Naive thymus-derived CD8-positive, alpha-beta T cell (primary cell): ENCODE measurements at regions not wholly inside any gene's neighbourhood (a gene's known extent, or its start where the extent isn't known, plus 50 kb on each side); places are given as distances from the start of the nearest gene placed in this dataset.

Experiments used
- ATAC-seq, 2 donors: fragments of 150-1000 bp; cut with Tn5 transposase in 1 of 2; sonication (Bioruptor Pico), chemical (Tn5 transposase) in 1 of 2; 1 replicate in 1 of 2; 2 replicates in 1 of 2; pipeline ENCODE4 v1.10.0; 2021; ENCODE audit warnings: mild to moderate bottlenecking in 2 of 2, moderate library complexity in 2 of 2
- POLR2A ChIA-PET: fragments of 350-600 bp; sonication (Branson Sonifier 250); formaldehyde crosslinking; loops from one replicate; lab custom pipeline; 2021; ENCODE audit warnings: antibody characterized with exemption; lab: Charles Lee
- DNase-seq, 10 donors: peaks; one replicate each; pipeline versions ENCODE4 v3.0.0 to v3.0.0-alpha.2; 2020 to 2022
- H3K27ac Mint-ChIP-seq, 10 donors: one replicate each; pipeline ENCODE4 v1.8.0; 2020 to 2022; ENCODE audit warnings: mild to moderate bottlenecking in 10 of 10, mixed read lengths in 10 of 10, moderate library complexity in 4 of 10, inconsistent platforms in 1 of 10
- H3K27me3 Mint-ChIP-seq, 5 donors: one replicate each; pipeline ENCODE4 v1.8.0; 2021 to 2022; ENCODE audit warnings: mixed read lengths in 5 of 5
- H3K36me3 Mint-ChIP-seq, 3 donors: one replicate each; pipeline ENCODE4 v1.8.0; 2020 to 2022; ENCODE audit warnings: mixed read lengths in 3 of 3, mild to moderate bottlenecking in 2 of 3, inconsistent platforms in 1 of 3
- H3K4me1 Mint-ChIP-seq, 4 donors: one replicate each; pipeline ENCODE4 v1.8.0; 2021 to 2022; ENCODE audit warnings: mixed read lengths in 4 of 4
- H3K4me3 Mint-ChIP-seq, 10 donors: one replicate each; pipeline ENCODE4 v1.8.0; 2020 to 2022; ENCODE audit warnings: mild to moderate bottlenecking in 10 of 10, mixed read lengths in 10 of 10, moderate library complexity in 6 of 10, inconsistent platforms in 1 of 10
- H3K9me3 Mint-ChIP-seq, 9 donors: one replicate each; pipeline ENCODE4 v1.8.0; 2020 to 2022; ENCODE audit warnings: mixed read lengths in 9 of 9, mild to moderate bottlenecking in 3 of 9, inconsistent platforms in 1 of 9, moderate library complexity in 1 of 9

DNA sequence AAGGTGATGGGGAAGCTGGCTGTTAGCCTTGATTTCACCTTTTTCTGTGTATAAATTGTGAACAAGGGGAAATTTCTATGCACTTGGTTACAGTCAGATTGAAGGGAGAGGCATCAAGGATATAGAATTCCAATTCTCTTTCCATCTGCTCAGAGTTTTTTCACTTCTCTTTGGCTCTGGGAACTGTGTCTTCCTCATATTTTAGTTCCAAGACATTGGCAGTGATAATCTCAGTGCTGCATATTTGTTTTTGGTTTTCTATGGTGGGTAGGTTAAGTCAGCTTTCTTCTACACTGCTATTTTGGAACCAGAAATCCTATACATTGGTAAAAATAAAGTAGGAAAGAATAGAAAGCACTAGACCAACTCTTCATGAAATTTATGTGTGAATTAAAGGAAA, 569.6 kb upstream of the CXADR start:
- DNase-seq (no peak), ATAC-seq (no peak)
- POLR2A ChIA-PET = no interaction called here
- peaks cover 0 to 10% (median 0%) of the 10 kb centered on the region in 3 donors for H3K36me3 Mint-ChIP-seq
- H3K4me1 Mint-ChIP-seq = no peaks in the 10 kb centered on the region
- no peak overlapping the region for H3K27ac Mint-ChIP-seq
- H3K4me3 Mint-ChIP-seq = no peak overlapping the region
- peaks cover 0 to 1% (median 0%) of the 10 kb centered on the region in 5 donors for H3K27me3 Mint-ChIP-seq
- peaks cover 7 to 53% (median 14%) of the 10 kb centered on the region in 9 donors for H3K9me3 Mint-ChIP-seq

DNA sequence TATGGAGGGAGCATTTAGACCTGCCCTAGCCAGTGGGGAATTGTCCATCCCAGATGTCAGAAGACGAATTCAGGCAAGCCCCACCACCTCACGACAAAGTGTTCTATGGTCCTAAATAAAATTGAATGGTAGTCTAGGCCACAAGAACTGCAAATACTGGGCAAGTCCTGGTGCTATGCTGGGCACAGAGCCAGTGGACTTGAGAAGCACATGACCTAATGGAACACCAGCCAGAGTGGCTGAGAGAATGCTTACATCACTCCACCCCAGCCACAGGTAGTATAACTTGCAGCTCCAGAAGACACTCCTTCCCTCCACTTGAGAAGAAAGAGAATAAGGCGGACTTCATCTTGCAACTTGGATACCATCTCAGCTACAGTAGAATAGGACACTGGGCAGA, 567.3 kb upstream of the CXADR start:
- POLR2A ChIA-PET = no interaction called here

DNA sequence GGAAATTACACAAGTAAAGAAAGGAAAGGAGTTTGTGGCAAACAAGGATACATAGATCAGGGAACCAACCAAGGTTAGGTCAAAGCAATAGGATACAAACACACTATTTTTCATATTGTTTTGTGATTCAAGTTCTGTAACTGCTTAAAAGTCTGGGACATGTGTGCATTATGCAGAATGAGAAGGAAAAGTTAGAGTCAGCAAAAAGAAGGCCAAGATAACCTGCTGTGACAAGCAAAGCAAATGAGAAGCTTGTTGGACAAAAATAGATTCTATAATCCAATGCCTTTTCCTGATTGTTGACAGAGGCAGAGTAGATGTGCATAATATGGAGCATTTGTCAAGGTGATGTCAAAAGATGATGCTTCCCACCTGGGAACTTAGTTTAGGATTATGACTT, 556.0 kb upstream of the CXADR start:
- Mint-ChIP-seq H3K27me3 (no peaks in the 10 kb centered on the region), H3K36me3 (no peaks in the 10 kb centered on the region), H3K27ac (no peak overlapping the region), H3K4me1 (no peaks in the 10 kb centered on the region), H3K4me3 (no peak overlapping the region), H3K9me3 (peaks cover 0 to 21% (median 8%) of the 10 kb centered on the region in 9 donors)
- ATAC-seq (no peak), DNase-seq (no peak)
- POLR2A ChIA-PET = no interaction called here

More for the DNA sequence above, 567.3 kb upstream of the CXADR start:
- peaks cover 0 to 1% (median 0%) of the 10 kb centered on the region in 5 donors for H3K27me3 Mint-ChIP-seq
- no peaks in the 10 kb centered on the region for H3K4me1 Mint-ChIP-seq
- H3K4me3 Mint-ChIP-seq = no peak overlapping the region
- DNase-seq (no peak), ATAC-seq (no peak)
- no peak overlapping the region for H3K27ac Mint-ChIP-seq
- H3K36me3 Mint-ChIP-seq = peaks cover 0 to 10% (median 0%) of the 10 kb centered on the region in 3 donors
- H3K9me3 Mint-ChIP-seq = peaks cover 8 to 42% (median 10%) of the 10 kb centered on the region in 9 donors

DNA sequence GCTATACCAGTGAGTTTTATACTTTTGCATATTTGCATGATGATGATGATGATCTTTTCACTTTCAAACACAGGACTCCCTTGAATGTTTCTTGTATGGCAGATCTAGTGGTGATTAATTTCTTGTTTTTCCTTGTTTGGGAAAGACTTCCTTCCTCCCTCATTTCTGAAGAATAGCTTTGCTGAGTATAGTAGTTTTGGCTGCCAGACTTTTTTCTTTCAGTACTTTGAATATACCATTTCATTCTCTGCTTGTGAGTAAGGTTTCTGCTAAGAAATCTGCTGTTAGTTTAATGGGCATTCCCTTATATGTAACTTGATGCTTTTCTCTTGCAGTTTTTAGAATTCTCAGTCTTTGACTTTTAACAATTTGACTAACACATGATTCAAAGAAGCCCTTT, 547.4 kb upstream of the CXADR start:
- ATAC-seq (no peak), DNase-seq (no peak)
- Mint-ChIP-seq H3K9me3 (peaks cover 2 to 45% (median 14%) of the 10 kb centered on the region in 9 donors), H3K27ac (no peak overlapping the region), H3K27me3 (no peaks in the 10 kb centered on the region), H3K4me1 (no peaks in the 10 kb centered on the region), H3K36me3 (peaks cover 0 to 14% (median 0%) of the 10 kb centered on the region in 3 donors), H3K4me3 (no peak overlapping the region)
- POLR2A ChIA-PET = no interaction called here

DNA sequence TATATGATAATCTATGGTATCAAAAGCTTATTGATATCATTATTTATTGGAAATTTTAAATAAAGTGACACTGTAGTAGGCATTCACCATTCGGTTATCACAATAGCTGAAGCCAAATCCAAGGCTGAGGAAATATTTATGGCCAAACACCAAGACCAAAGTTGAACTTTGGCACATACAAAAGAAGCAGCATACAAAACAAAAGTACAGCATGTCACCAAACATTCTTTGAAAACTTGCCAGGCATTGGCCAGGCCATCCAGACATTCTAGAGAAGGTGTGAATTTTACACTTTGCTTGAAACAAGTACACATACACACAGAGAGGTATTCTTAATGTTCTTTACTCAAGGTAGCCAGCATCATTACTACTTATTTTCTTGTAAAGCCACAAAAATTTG, 544.4 kb upstream of the CXADR start:
- ATAC-seq (no peak), DNase-seq (no peak)
- Mint-ChIP-seq H3K4me1 (no peaks in the 10 kb centered on the region), H3K4me3 (no peak overlapping the region), H3K27me3 (no peaks in the 10 kb centered on the region), H3K27ac (no peak overlapping the region), H3K9me3 (peaks cover 3 to 47% (median 15%) of the 10 kb centered on the region in 9 donors), H3K36me3 (peaks cover 0 to 14% (median 0%) of the 10 kb centered on the region in 3 donors)
- POLR2A ChIA-PET = no interaction called here

DNA sequence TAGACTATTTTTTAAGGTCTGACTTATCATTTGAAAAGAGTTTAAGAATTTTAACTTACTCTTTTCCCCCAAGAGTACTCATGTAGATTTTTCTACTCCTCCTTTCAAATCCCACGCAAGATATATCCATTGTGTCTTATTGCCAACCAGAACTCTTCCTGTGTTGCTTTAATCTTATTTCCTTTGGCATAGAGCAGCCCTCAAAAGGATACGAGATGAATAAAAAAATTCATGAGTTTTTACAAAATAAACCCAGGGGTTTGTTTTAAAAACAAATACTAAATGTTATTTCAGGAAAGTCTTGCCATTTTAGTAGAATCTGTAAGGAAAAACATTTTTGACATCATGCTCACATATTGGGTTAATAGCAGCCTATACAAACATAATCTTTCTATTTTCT, 543.2 kb upstream of the CXADR start:
- H3K27ac Mint-ChIP-seq = no peak overlapping the region
- ATAC-seq = no peak
- peaks cover 3 to 44% (median 12%) of the 10 kb centered on the region in 9 donors for H3K9me3 Mint-ChIP-seq
- H3K4me1 Mint-ChIP-seq = no peaks in the 10 kb centered on the region
- POLR2A ChIA-PET = no interaction called here
- DNase-seq = no peak
- no peak overlapping the region for H3K4me3 Mint-ChIP-seq
- no peaks in the 10 kb centered on the region for H3K27me3 Mint-ChIP-seq
- peaks cover 0 to 14% (median 0%) of the 10 kb centered on the region in 3 donors for H3K36me3 Mint-ChIP-seq

DNA sequence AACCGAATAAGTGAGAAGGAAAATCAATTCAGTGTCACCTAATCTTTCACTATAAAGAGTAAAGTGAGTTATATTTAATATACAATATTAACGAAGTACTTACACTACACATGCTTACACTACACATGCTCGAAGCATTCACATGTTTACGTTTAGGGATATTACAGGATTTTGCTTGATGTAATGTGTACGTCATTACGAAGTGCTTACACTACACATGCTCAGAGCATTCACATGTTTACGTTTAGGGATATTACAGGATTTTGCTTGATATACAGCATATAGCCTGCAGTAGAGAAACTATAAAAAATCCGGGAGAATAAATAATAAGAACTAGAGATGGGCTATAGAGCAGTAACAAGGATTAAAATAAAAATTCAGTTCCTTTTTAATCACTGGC, 538.8 kb upstream of the CXADR start:
- Mint-ChIP-seq H3K27me3 (no peaks in the 10 kb centered on the region), H3K36me3 (no peaks in the 10 kb centered on the region), H3K27ac (no peak overlapping the region), H3K4me1 (no peaks in the 10 kb centered on the region), H3K9me3 (peaks cover 2 to 26% (median 7%) of the 10 kb centered on the region in 9 donors), H3K4me3 (no peak overlapping the region)
- DNase-seq (no peak), ATAC-seq (no peak)
- POLR2A ChIA-PET = no interaction called here

DNA sequence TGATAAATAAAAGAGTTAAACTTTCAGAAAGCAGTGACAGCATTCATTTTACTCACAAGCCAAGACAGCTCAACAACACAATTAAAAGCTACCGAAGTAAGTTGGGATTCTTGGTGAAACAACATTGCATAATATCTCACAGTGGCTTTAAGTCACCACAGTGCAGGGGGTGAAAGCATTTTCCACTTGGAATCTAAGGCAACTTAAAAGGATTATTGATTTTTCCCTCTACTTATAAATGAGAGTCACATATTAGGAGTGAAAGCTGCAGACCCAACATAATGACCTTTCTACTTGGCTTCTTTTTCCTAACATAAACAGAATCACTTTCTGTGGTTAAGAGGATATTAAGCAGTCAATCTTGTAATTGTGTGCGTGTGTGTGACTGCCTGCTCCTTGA, 536.6 kb upstream of the CXADR start:
- ATAC-seq = no peak

DNA sequence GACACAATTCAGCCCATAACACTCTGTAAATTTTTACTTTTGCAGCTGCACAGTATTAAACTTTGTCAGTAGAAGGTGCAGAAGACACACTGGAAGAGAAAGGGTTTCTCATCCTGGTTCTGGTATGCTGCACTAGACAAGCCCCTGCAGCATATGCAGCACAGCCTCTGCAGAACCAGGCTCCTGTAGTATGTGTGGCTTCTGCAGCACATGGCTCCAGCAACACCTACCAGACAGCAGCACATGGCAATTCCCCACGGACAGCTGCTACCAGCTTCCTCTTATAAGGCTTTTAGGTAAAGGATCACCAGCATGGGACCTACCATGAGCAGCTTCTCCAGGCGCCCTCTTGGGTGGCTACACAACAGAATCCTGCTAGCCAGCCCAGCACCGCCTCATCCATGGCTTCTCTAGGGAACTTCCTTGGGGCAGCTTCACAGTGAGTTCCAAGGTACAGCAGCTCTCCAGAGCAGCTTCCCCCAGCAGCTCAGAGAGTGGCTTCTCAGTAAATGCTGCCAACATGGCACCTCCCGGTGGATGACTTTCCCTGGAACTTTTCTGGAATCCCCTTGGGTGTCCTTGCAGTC, 534.4 kb upstream of the CXADR start:
- DNase-seq = no peak
- POLR2A ChIA-PET = no interaction called here
- no peak overlapping the region for H3K4me3 Mint-ChIP-seq
- H3K27me3 Mint-ChIP-seq = peaks cover 0 to 1% (median 0%) of the 10 kb centered on the region in 5 donors
- ATAC-seq = no peak
- H3K36me3 Mint-ChIP-seq = no peaks in the 10 kb centered on the region
- no peak overlapping the region for H3K27ac Mint-ChIP-seq
- H3K9me3 Mint-ChIP-seq = peaks cover 0 to 12% (median 2%) of the 10 kb centered on the region in 9 donors
- no peaks in the 10 kb centered on the region for H3K4me1 Mint-ChIP-seq

More for the DNA sequence above, 536.6 kb upstream of the CXADR start:
- no peak overlapping the region for H3K4me3 Mint-ChIP-seq
- no peaks in the 10 kb centered on the region for H3K36me3 Mint-ChIP-seq
- POLR2A ChIA-PET = no interaction called here
- H3K27me3 Mint-ChIP-seq = peaks cover 0 to 1% (median 0%) of the 10 kb centered on the region in 5 donors
- no peak for DNase-seq
- peaks cover 0 to 12% (median 2%) of the 10 kb centered on the region in 9 donors for H3K9me3 Mint-ChIP-seq
- no peak overlapping the region for H3K27ac Mint-ChIP-seq
- H3K4me1 Mint-ChIP-seq = no peaks in the 10 kb centered on the region

DNA sequence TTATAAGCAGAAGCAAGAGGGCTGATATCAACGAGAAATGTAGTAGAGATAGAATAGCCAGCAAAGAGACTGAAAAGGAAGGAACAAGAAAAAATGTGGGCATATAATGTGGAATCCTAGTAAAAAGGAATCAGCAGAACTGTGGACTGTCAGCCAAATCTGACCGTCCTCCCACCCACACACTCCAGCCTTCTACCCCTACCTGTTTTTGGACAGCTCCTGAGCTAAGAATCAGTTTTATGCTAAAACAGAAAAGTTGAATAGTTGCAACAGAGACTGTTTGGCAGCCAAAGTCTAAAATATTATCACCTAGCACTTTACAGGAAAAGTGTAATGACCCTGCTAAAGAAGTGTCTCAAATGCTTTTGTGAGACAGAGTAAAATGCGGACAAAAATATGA, 533.3 kb upstream of the CXADR start:
- POLR2A ChIA-PET = no interaction called here
- DNase-seq (no peak), ATAC-seq (no peak)
- Mint-ChIP-seq H3K4me1 (no peaks in the 10 kb centered on the region), H3K4me3 (no peak overlapping the region), H3K27me3 (peaks cover 0 to 1% (median 0%) of the 10 kb centered on the region in 5 donors), H3K36me3 (no peaks in the 10 kb centered on the region), H3K9me3 (peaks cover 0 to 12% (median 2%) of the 10 kb centered on the region in 9 donors), H3K27ac (no peak overlapping the region)

DNA sequence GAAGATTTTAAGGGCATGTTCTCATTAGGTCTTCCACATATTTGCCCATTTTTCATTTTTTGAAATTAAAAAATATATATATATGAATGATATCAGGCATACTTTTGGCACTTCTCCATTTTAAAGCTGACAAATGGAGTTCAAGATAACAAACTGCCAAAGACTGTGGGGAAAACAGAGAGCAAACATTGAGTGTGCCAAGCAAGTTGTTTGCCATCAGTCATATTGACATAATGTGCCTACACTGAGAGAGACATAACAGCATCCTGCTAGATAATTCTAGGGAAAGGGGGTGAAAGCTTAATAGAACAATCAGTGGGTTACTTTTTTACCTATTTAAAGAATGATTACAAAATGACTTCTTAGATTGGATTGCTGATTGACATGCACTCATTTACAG, 529.4 kb upstream of the CXADR start:
- Mint-ChIP-seq H3K4me1 (no peaks in the 10 kb centered on the region), H3K27me3 (peaks cover 0 to 1% (median 0%) of the 10 kb centered on the region in 5 donors), H3K27ac (no peak overlapping the region), H3K4me3 (no peak overlapping the region), H3K9me3 (peaks cover 0 to 14% (median 0%) of the 10 kb centered on the region in 9 donors), H3K36me3 (no peaks in the 10 kb centered on the region)
- no peak for ATAC-seq
- POLR2A ChIA-PET = no interaction called here
- no peak for DNase-seq

DNA sequence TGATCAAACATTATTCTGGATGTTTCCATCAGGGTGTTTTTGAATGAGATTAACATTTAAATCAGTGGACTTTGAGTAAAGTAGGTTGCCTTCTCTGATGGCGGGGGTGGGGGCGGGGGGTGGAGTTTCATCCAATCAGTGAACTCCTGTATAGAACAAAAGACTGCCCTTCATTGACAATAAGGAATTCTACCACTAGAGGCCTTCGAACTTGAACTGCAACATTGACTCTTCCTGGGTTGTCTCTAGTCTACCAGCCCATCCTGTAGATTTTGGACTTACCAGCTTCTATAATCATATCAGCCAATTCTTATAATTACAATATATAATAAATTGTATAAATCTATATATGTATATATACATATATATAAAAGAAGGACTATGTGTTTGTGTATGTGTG, 520.4 kb upstream of the CXADR start:
- POLR2A ChIA-PET = no interaction called here
- no peak for DNase-seq
- H3K27me3 Mint-ChIP-seq = no peaks in the 10 kb centered on the region
- H3K36me3 Mint-ChIP-seq = no peaks in the 10 kb centered on the region
- no peak overlapping the region for H3K27ac Mint-ChIP-seq
- no peak for ATAC-seq
- peaks cover 0 to 31% (median 2%) of the 10 kb centered on the region in 9 donors for H3K9me3 Mint-ChIP-seq
- no peak overlapping the region for H3K4me3 Mint-ChIP-seq
- H3K4me1 Mint-ChIP-seq = no peaks in the 10 kb centered on the region

DNA sequence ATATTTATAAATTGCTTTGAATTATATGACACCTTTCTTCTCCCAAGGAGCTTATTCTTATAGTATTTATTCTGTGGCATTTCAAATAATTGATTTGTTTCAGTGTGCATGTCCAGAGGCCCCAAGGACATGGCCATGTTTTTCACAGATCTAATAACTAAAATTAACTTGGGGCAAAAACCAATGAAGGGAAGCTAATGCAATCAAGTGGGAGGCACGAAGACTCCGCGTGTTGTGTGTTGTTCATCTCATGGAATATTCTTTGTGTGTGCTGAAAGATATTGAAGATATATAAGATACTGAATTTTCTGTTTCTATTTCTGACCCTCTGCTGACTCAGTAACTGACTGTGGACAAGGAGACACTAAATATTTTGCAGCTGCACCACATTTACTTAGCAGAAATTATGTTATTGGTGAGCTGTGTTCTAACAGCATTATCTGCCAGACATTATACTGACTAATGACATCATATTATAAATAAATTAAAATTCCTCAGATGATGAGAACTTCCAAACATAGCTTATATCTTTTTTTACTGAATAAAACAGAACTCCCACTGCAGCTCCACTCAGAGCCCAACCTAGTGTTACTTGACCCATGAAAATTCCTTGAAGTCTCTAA, 519.3 kb upstream of the CXADR start:
- Mint-ChIP-seq H3K4me1 (no peaks in the 10 kb centered on the region), H3K9me3 (peaks cover 0 to 25% (median 2%) of the 10 kb centered on the region in 9 donors), H3K36me3 (no peaks in the 10 kb centered on the region), H3K4me3 (no peak overlapping the region), H3K27ac (no peak overlapping the region), H3K27me3 (no peaks in the 10 kb centered on the region)
- DNase-seq (no peak), ATAC-seq (no peak)
- POLR2A ChIA-PET = no interaction called here
